GM12865 (cell line): ENCODE measurements at regions not wholly inside any gene's neighbourhood (a gene's known extent, or its start where the extent isn't known, plus 50 kb on each side); places are given as distances from the start of the nearest gene placed in this dataset.

ENCODE experiments used
- DNase-seq: peaks from one replicate; pipeline ENCODE4 v3.0.0; 2010; ENCODE audit warnings: low read depth
- H3K4me3 ChIP-seq: 2 replicates; pipeline ENCODE4 v1.5.1; 2011; ENCODE audit warnings: mild to moderate bottlenecking, low read depth, low read length, control low read depth
- CTCF ChIP-seq: IDR thresholded peaks from 2 replicates; pipeline ENCODE4 v1.5.1; 2011; ENCODE audit warnings: low read length, control low read depth, low read depth, inconsistent platforms; ENCODE audit not compliant: insufficient read depth; ENCODE audit errors: missing control alignments

DNA sequence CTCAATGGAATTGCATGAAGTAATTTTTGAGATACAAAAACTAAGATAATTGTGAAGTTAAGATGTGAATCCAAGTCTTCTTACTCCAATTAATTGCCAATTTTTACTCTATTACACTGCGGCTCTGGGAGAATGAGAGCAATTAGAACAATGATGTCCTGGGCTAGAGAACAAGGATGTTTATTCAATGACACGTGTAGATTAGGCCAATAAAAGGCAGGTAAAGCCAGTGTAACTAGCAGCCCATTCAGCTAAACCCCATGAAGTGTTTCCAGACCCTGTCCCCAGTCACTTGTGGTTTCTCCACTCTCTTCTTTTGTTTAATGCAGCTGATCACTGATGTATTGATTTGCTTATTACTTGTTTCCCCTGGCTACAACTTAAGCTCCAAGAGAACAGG is 381.1 kb upstream of the ARHGEF26 start:
- no peak overlapping the region for H3K4me3 ChIP-seq
- no peak for TF ChIP-seq CTCF
- no peak for DNase-seq

GRCh38 chr3:153744889-153745288 is 376.3 kb upstream of the ARHGEF26 start:
- DNase-seq, result no peak
- TF ChIP-seq CTCF, result no peak
- no peak overlapping the region for H3K4me3 ChIP-seq

GRCh38 chr3:153746211-153746610 is 375.0 kb upstream of the ARHGEF26 start:
- no peak overlapping the region for H3K4me3 ChIP-seq

GRCh38 chr3:153749070-153749610 is 372.1 kb upstream of the ARHGEF26 start:
- H3K4me3 ChIP-seq, result no peak overlapping the region
- TF ChIP-seq CTCF, result no peak
- DNase-seq, result no peak

More at GRCh38 chr3:153746211-153746610, 375.0 kb upstream of the ARHGEF26 start:
- DNase-seq, result no peak
- TF ChIP-seq CTCF, result no peak

DNA sequence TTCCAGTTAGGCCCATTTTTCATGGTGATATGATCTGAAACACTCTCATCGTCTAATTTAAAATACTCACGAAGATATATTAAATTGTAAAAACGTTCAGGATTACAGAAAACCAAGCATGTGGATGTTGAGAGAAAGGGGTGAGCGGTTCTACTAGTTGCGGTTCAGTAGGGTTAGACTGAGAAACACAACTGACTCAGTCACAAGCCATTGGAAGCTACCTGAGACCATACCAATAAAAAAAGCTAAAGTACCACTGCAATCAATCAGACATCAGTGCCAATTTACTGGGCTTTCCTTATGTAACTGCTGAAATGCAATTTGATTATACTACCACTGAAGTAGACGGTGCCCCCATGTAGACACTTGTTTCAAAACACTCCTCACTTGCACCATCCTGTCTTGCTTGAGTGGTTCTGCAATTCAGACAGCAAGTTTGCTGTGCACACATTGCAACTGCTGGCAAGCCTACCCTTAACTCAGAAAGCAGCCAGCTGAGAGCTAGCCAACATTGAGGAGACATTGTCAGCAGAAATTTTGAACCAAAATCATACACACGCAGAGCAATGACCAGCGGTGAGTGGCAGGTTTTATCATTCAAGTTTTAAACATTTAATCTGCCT is 368.7 kb upstream of the ARHGEF26 start:
- no peak for TF ChIP-seq CTCF
- H3K4me3 ChIP-seq, result no peak overlapping the region
- no peak for DNase-seq

- H3K4me3 ChIP-seq, result no peak overlapping the region
- DNase-seq, result no peak
- no peak for TF ChIP-seq CTCF
These were observed 368.2 kb upstream of the ARHGEF26 start for GRCh38 chr3:153753035-153753434.

DNA sequence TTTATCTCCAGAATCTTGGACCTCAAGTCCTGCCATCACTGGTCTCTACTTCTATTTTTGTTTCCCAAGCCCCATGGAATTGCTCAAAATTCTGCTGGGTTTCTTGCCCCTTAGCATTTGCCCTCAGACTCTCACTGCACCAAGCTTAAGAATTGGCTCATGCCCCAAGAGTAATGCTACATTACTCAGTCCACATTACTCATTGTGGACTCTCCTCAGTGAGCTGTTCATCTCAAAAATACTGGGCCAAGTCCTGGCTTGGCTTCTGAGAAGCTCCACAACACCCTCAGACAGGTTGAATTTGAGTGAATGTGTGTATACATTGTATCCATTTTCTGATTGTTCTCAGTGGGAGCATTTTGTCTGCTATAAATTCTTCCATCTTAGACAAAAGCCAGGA is 364.4 kb upstream of the ARHGEF26 start:
- no peak for TF ChIP-seq CTCF
- no peak overlapping the region for H3K4me3 ChIP-seq
- no peak for DNase-seq
